Breast epithelium (tissue), 4 donors: ENCODE measurements at regions not wholly inside any gene's neighbourhood (a gene's known extent, or its start where the extent isn't known, plus 50 kb on each side); places are given as distances from the start of the nearest gene placed in this dataset.

ENCODE experiments used
- DNase-seq, 2 donors: peaks; one replicate each; pipeline ENCODE4 v3.0.0-alpha.2; 2019; ENCODE audit warnings: low spot score in 2 of 2
- H3K27ac ChIP-seq, 2 donors: fragments of 200-600 bp; sonication (generic) in 1 of 2; one replicate each; pipeline ENCODE4 v1.5.1; 2016 to 2019; ENCODE audit warnings: mild to moderate bottlenecking in 1 of 2
- H3K27me3 ChIP-seq, 2 donors: fragments of 200-600 bp; sonication (generic) in 1 of 2; one replicate each; pipeline versions ENCODE4 v1.5.1 to v1.6.0; 2017 to 2019; ENCODE audit warnings: control low read depth in 1 of 2, mild to moderate bottlenecking in 1 of 2
- H3K36me3 ChIP-seq: fragments of 200-600 bp; one replicate; pipeline ENCODE4 v1.5.1; 2019
- H3K4me1 ChIP-seq, 2 donors: fragments of 200-600 bp; sonication (generic); one replicate each; pipeline ENCODE4 v1.5.1; 2016 to 2019; ENCODE audit warnings: control low read depth in 1 of 2
- H3K4me3 ChIP-seq, 3 donors: fragments of 200-600 bp; sonication (generic); 1 replicate in 2 of 3; 2 replicates in 1 of 3; pipeline ENCODE4 v1.5.1; 2016 to 2019; ENCODE audit warnings: mild to moderate bottlenecking in 3 of 3, moderate library complexity in 2 of 3
- H3K9me3 ChIP-seq, 2 donors: fragments of 200-600 bp; sonication (generic) in 1 of 2; one replicate each; pipeline ENCODE4 v1.5.1; 2016 to 2019; ENCODE audit warnings: control low read depth in 1 of 2
- CTCF ChIP-seq, 3 donors: fragments of 450-650 bp; IDR thresholded peaks; one replicate each; pipeline ENCODE4 v1.5.1; 2016 to 2017; ENCODE audit warnings: antibody characterized with exemption in 3 of 3, mild to moderate bottlenecking in 3 of 3, moderate library complexity in 3 of 3
- POLR2A ChIP-seq: fragments of 450-650 bp; IDR thresholded peaks from one replicate; pipeline ENCODE4 v1.6.1; 2016; ENCODE audit warnings: antibody characterized with exemption, mild to moderate bottlenecking, moderate library complexity
- POLR2AphosphoS5 ChIP-seq, 3 donors: sonication (generic); formaldehyde crosslinking; IDR thresholded peaks; one replicate each; pipeline ENCODE4 v1.6.1; 2017; ENCODE audit warnings: antibody characterized with exemption in 3 of 3
- intact Hi-C: fragments of 100-400 bp; cut with DNase I; formaldehyde crosslinking; loops from one replicate; pipeline ENCODE4 v1.15.1; 2023; ENCODE audit warnings: low total_unique reads

DNA sequence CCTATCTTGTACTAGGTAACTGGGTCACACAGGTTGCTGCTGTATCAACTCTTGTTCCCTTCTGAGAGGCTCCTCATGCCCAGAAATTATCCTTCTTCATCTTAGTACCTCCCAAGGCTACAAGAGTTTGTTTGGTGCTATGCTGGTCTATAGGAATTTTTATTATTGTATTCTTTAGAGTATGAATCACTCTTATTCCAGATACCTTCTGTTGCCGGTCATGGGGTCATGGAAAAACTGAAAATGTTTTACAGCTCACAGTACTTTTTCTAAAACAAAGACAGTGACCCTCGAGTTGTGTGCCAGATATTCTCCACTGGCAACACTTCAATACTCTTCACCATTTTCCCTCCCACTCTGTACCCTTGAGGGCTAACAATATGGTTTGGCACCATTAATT lies 1598.0 kb upstream of the TMEM132C start:
- Histone ChIP-seq H3K9me3 (peaks cover 0 to 6% of the 10 kb centered on the region in 2 donors), H3K4me1 (no peaks in the 10 kb centered on the region), H3K36me3 (no peaks in the 10 kb centered on the region), H3K4me3 (no peak overlapping the region), H3K27me3 (no peaks in the 10 kb centered on the region), H3K27ac (no peak overlapping the region)
- TF ChIP-seq POLR2A (no peak), CTCF (IDR thresholded peaks at IDR 0.05) (no peak), POLR2AphosphoS5 (IDR thresholded peaks at IDR 0.05) (no peak)
- DNase-seq: no peak
- intact Hi-C loops: no loop called here

- Histone ChIP-seq H3K27ac (no peak overlapping the region), H3K9me3 (peaks cover 0 to 6% of the 10 kb centered on the region in 2 donors), H3K36me3 (no peaks in the 10 kb centered on the region), H3K4me1 (no peaks in the 10 kb centered on the region), H3K27me3 (no peaks in the 10 kb centered on the region), H3K4me3 (no peak overlapping the region)
- intact Hi-C loops: no loop called here
- DNase-seq: no peak
- TF ChIP-seq CTCF (IDR thresholded peaks at IDR 0.05) (no peak), POLR2A (no peak), POLR2AphosphoS5 (IDR thresholded peaks at IDR 0.05) (no peak)
These were observed 1590.5 kb upstream of the TMEM132C start for GRCh38 chr12:126676434-126676833.

DNA sequence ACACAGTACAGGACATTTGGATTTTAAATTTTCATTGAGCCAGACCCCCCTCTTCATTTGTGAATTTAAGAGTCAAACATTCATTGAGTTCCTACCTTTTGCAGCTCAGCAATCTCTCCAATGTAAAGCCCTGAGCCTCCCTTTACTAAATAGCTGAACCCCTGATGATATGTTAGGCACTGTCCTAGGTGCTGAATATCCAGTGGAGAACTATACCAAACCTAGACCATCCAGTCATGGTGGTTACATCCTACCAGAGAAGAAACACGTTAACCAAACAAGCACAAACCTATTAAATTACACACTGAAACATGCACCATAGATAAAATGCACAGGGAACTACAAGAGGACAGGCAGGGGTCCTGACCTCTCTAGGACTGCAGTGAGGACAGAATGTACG lies 1585.3 kb upstream of the TMEM132C start:
- Histone ChIP-seq H3K4me3 (no peak overlapping the region), H3K4me1 (no peaks in the 10 kb centered on the region), H3K36me3 (no peaks in the 10 kb centered on the region), H3K27me3 (no peaks in the 10 kb centered on the region), H3K27ac (no peak overlapping the region), H3K9me3 (peaks cover 6 to 19% of the 10 kb centered on the region in 2 donors)
- DNase-seq: no peak
- intact Hi-C loops: no loop called here
- TF ChIP-seq POLR2A (no peak), CTCF (IDR thresholded peaks at IDR 0.05) (no peak), POLR2AphosphoS5 (IDR thresholded peaks at IDR 0.05) (no peak)

DNA sequence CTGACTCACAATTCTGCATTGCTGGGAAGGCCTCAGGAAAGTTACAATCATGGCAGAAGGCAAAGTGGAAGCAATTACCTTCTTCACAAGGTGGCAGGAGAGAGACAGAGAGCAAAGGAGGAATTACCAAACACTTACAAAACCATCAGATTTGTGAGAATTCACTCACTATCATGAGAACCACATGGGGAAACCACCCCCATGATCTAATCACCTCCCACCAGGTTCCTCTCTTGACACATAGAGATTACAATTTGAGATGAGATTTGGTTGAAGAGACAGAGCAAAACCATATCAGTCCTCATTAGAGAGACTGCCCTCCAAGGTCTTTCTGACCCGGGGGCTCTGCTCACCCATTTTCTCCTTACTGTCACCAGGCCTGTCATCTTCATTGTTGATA lies 1582.3 kb upstream of the TMEM132C start:
- TF ChIP-seq CTCF (IDR thresholded peaks at IDR 0.05) (no peak), POLR2A (no peak), POLR2AphosphoS5 (IDR thresholded peaks at IDR 0.05) (no peak)
- Histone ChIP-seq H3K27ac (no peak overlapping the region), H3K4me3 (no peak overlapping the region), H3K27me3 (no peaks in the 10 kb centered on the region), H3K36me3 (no peaks in the 10 kb centered on the region), H3K9me3 (peaks cover 6 to 24% of the 10 kb centered on the region in 2 donors), H3K4me1 (no peaks in the 10 kb centered on the region)
- intact Hi-C loops: no loop called here
- no peak for DNase-seq

GRCh38 chr12:126685636-126686035 lies 1581.3 kb upstream of the TMEM132C start:
- Histone ChIP-seq H3K9me3 (peaks cover 6 to 24% of the 10 kb centered on the region in 2 donors), H3K36me3 (no peaks in the 10 kb centered on the region), H3K4me1 (no peaks in the 10 kb centered on the region), H3K27me3 (no peaks in the 10 kb centered on the region), H3K27ac (no peak overlapping the region), H3K4me3 (no peak overlapping the region)
- no peak for DNase-seq
- intact Hi-C loops: no loop called here
- TF ChIP-seq POLR2AphosphoS5 (IDR thresholded peaks at IDR 0.05) (no peak), POLR2A (no peak), CTCF (IDR thresholded peaks at IDR 0.05) (no peak)
